GM19324 (cell line): ENCODE measurements at regions not wholly inside any gene's neighbourhood (a gene's known extent, or its start where the extent isn't known, plus 50 kb on each side); places are given as distances from the start of the nearest gene placed in this dataset.

Source experiments
- ATAC-seq: cut with Tn5 transposase; IDR thresholded peaks from one replicate; pipeline ENCODE4 v1.9.1; 2021; ENCODE audit warnings: mild to moderate bottlenecking, moderate library complexity; ENCODE audit not compliant: unreplicated experiment, low FRiP score

GRCh38 chr1:219526074-219526473, 86.8 kb downstream of the ZC3H11B start:
- ATAC-seq: no peak

DNA sequence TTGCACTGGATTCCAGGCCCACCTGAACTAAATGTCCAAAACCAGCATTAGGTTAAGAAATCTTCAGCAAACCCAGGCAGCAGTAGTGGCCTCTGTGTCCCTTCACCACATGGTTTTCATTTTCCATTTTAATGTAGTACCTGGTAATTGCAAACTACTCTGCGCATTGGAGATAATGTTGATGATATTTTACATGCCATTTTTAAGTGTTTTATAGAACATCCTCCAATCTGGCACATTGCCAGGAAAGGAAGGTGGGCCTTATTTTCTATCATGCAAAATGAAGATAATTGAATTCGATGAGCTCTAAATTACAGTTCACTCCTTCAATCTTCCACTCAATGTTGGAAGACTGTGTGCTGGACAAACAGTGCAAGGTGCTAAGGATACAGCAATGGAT, 89.5 kb downstream of the ZC3H11B start:
- no peak for ATAC-seq

GRCh38 chr1:219521325-219521724, 91.6 kb downstream of the ZC3H11B start:
- ATAC-seq: no peak

DNA sequence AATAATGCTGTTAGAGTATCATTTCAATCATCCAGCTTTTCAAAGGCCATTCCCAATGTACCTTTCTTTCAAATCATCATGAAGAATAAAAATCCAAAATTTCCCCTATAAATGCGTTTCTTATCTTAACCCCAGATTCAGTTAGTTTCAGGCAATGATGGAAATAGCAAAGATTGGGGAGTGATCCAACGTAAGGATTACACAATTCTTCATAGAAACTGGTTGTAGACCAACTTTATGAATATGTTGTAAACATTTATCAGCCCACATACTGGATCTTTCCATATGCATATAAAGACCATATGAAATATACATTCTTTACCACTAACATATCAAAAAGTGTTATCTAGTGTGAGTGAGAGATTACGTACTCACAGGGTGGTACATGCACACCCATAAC, 92.7 kb downstream of the ZC3H11B start:
- no peak for ATAC-seq

DNA sequence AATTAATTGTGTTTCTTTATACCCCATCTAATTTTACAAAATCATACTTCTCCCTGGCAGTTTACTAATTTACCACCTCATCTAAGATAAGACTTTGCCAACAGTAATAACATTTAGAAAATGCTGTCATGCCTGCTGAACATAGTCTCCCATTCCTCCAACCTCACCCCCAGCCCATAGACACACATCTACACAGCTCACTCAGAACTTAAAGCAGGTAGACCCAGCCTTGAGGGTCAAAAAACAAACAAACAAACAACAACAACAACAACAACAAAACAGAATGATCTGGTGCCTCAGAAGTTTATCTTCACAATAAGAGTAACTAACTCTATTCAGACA, 94.0 kb downstream of the ZC3H11B start:
- ATAC-seq: no peak

DNA sequence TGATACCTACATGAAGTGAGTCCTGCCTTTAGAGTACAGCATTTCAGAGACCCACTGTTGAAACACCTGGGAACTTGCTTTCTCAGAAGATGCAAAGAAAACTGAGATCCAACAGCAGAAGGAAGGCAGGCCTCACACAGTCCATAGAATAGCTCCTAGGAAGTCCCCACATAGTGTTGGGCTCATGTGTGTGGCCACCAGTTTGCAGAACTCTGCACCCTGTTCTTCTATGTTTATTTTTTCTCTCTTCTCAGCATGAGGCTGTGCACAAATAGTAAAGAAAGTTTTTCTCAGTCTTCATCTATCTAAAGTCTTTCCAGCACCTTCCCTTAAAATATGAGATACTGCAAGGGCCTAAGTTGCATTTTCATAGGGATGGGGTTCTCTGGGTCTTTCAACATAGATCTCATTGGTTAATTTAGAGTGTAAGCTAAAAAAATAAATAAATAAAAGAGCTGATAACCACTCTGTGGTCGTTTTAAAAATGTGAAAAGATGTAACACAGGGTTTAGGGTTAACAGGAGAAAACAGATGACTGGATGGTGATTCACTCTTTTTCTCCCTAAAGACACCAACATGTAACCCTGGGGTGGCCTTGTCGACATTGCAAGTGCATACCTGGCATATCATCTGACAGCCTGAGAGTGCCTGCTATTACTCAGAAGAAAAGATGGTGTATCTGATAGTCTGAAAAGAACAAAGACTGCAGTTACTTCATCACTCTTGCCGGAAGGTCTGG, 94.6 kb downstream of the ZC3H11B start:
- ATAC-seq: no peak

DNA sequence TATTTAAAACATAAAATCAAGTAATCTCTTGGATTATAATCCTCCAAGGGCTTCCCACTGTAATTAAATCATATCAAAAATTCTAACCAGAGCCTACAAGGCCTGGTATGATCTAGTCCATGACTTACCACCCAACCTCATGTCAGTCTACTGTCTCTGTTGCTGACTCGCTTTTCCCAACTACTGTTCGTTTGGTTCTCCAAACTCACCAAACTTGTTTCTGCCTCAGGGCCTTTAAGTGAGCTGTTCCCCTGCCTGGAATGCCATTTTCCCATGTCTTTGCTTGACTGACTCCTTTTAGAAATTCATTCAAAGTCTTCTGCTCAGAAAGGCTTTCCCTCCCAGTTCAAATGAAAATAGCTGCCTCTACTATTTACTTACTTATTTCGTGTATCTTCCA, 95.9 kb downstream of the ZC3H11B start:
- ATAC-seq: no peak

DNA sequence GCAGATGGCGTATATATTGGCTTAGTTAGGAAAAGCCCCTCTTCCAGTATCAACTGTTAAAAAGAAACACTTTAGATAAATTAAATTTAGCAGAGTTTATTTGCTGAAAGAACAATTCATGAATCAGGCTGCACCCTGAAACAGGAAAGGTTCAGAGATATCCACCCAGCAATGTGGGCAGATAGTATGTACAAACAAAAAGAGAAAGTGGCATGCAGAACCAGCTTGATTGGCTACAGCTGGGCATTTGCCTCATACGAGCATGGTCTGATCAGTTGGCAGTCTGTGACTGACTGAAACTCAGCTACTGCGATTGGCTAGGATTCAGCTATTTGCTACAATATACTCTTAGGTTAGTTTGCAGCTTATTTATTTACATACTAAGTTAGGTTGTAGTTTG, 98.2 kb downstream of the ZC3H11B start:
- ATAC-seq: no peak

- no peak for ATAC-seq
Observed at GRCh38 chr1:219507437-219507836, 105.5 kb downstream of the ZC3H11B start.

DNA sequence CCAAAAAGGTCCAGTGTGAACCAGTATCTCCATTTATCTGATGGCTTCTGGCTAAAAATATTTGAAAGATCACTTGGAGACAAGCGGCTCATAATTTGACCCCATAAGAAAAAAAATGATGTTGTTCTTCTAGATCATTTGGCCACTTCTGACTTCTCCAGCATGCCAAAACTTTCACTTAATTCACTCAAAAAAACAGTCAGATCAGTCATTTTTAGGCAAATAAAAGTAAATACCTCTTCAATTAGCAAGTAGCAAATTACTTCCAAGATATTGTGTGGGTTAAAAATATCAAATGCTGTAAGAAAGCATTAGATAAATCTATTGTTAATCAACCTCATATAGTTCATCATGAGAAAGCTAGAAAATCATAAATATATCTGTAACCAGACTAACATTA, 106.0 kb downstream of the ZC3H11B start:
- no peak for ATAC-seq

DNA sequence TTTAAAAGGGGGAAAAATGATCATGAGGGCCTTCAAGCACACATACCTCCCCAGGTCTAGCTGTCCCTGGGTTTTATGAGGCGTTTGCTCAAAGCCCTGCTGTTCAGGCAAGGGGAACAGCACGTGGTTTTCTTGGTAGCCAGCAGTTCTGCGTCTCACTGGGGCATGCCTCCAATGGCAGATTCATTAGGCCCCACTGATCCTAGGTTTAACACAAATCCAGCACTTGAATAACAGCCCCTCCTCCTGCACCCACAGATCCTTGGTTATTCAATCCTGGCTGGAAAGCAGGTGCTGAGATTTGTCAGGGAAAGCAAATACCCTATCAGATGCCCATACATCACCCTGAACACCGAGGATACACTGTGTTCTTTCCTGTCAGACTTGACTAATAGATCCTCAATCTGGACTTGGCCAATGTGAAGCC, 106.4 kb downstream of the ZC3H11B start:
- ATAC-seq: no peak

GRCh38 chr1:219505886-219506285, 107.0 kb downstream of the ZC3H11B start:
- no peak for ATAC-seq

- no peak for ATAC-seq
Observed at GRCh38 chr1:219503604-219504003, 109.3 kb downstream of the ZC3H11B start.

DNA sequence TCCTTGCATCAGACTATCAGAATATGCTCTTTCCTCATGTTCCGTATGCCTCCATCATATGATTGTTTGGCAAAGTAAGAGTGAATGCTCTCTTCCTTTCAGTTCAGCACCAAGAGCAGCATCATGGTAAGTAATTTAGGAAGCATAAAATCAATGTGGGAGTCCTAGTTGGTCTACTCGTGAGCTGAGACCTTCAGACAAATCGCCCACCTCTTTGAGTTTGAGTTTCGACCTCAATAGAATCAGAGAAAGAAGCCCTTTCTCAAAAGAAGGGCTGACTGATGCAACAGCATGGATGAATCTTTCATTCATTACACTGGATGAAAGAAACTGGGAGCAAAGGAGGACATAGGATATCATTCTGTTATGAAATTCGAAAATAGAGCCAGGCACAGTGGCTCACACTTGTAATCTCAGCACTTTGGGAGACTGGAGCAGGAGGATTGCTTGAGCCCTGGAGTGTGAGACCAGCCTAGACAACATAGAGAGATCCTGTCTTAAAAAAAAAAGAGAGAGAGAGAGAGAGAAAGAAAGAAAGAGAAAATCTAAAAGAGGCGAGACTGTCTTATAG, 112.5 kb downstream of the ZC3H11B start:
- no peak for ATAC-seq

- no peak for ATAC-seq
Observed at GRCh38 chr1:219498666-219499065, 114.2 kb downstream of the ZC3H11B start.

- no peak for ATAC-seq
Observed at GRCh38 chr1:219495737-219496408, 117.0 kb downstream of the ZC3H11B start.

DNA sequence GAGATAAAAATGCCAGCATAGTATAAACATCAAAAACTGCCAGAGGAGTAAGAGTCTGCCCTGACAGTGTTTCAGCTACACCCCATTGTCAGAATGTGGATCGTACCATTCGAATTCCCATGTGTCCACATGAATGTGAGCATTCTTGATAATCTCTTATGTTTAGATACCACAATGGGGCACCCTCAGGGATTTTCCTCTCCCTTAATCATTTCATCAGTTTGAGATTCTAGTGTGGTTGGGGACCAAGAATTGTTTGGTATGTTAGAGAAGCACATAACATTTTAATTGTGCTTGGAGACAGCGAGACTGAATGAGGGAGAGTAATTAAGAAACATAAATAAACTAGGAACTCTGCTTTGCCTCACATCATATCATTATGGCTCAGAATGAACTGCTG, 120.2 kb downstream of the ZC3H11B start:
- no peak for ATAC-seq

- no peak for ATAC-seq
Observed at GRCh38 chr1:219490566-219490965, 122.3 kb downstream of the ZC3H11B start.

- no peak for ATAC-seq
Observed at GRCh38 chr1:219489636-219490035, 123.3 kb downstream of the ZC3H11B start.

DNA sequence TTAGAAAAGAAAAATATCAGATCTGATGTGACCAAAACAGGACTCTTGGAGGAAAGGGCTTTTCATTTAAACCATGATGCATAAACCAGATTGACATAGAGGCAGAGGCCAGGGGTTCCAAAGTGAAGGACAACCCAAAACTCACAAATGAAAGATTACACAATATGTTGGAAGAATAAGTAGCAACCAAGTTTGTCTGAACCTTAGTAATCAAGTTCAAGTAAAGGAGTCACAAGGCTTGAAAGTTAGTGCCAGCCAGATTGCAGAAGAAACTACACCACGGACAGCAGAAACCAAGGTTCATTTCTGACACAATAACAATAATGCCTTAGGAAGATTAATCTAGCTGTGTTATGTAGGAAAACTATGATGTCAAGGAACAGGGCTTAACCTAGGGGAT, 124.6 kb downstream of the ZC3H11B start:
- no peak for ATAC-seq

DNA sequence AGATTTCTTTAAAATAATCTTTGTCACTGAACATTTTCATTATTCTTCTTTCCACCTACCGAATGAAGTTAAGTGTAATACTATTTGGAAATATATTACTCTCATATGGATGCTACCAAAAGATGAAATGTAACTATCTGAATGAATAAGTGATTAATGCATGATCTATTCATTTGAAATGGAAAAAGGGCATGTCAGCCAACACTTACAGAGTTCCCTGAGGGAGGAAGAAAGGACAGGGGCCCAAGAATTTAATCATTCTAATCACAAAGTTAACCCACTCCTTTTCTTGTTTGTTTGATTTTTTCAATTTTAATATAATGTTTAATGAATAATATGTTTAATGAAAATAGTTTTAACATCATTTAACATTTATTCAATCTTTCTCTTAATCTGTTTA, 129.4 kb downstream of the ZC3H11B start:
- no peak for ATAC-seq

DNA sequence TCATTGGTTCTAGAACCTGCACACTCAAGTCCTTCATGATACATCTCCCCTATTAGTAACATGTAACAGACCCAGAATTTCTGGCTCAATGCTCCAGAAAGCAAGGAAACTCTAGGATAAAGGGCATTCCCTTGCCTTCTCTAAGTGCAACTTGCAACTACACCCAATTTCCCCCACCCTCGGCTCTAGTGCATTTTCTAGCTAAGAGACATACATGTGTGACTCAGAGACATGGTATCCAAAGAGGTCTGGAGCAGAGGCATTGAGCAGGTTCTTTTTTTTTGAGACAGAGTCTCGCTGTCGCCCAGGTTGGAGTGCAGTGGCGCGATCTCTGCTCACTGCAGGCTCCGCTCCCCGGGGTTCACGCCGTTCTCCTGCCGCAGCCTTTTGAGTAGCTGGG, 132.9 kb downstream of the ZC3H11B start:
- ATAC-seq: no peak
